Gastroesophageal sphincter (tissue), 3 donors: ENCODE measurements at regions not wholly inside any gene's neighbourhood (a gene's known extent, or its start where the extent isn't known, plus 50 kb on each side); places are given as distances from the start of the nearest gene placed in this dataset.

Experiments
- EP300 ChIP-seq: sonication (generic); formaldehyde crosslinking; IDR thresholded peaks from one replicate; pipeline ENCODE4 v1.6.1; 2017; ENCODE audit warnings: antibody characterized with exemption, mild to moderate bottlenecking
- POLR2A ChIP-seq, 2 donors: fragments of 450-650 bp; IDR thresholded peaks; one replicate each; pipeline ENCODE4 v1.6.1; 2017; ENCODE audit warnings: antibody characterized with exemption in 2 of 2, mild to moderate bottlenecking in 2 of 2, moderate library complexity in 1 of 2
- POLR2AphosphoS5 ChIP-seq: sonication (generic); formaldehyde crosslinking; IDR thresholded peaks from one replicate; pipeline ENCODE4 v1.6.1; 2017; ENCODE audit warnings: antibody characterized with exemption
- TF ChIP-seq, protein P1 (sequence below), 4 experiments: fragments of 200-600 bp in 2 of 4; fragments of 450-650 bp in 2 of 4; sonication (generic) in 1 of 4; IDR thresholded peaks; one replicate each; pipeline ENCODE4 v1.5.1; 2017 to 2019; ENCODE audit warnings: antibody characterized with exemption in 4 of 4, mild to moderate bottlenecking in 2 of 4, moderate library complexity in 2 of 4

DNA sequence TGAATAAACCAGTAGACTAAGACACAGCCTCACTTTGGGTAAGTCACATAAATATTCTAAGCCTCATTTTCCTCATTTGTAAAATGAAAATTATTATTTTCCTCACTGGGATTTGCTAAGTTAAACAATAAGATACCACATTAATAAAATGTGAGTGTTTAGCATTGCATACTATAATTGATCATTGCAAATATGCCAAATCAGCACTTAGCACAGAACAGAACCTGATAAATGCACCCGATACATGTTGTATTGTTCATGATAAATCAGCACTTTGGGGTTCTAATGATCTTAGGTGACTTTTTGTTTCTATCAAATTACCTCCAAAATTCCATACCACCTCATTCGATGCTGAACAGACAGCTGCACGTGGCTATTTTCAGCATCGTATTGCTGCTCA lies 50.2 kb upstream of the RAPGEF4 start:
- TF ChIP-seq, protein P1, sequence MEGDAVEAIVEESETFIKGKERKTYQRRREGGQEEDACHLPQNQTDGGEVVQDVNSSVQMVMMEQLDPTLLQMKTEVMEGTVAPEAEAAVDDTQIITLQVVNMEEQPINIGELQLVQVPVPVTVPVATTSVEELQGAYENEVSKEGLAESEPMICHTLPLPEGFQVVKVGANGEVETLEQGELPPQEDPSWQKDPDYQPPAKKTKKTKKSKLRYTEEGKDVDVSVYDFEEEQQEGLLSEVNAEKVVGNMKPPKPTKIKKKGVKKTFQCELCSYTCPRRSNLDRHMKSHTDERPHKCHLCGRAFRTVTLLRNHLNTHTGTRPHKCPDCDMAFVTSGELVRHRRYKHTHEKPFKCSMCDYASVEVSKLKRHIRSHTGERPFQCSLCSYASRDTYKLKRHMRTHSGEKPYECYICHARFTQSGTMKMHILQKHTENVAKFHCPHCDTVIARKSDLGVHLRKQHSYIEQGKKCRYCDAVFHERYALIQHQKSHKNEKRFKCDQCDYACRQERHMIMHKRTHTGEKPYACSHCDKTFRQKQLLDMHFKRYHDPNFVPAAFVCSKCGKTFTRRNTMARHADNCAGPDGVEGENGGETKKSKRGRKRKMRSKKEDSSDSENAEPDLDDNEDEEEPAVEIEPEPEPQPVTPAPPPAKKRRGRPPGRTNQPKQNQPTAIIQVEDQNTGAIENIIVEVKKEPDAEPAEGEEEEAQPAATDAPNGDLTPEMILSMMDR (IDR thresholded peaks at IDR 0.05) = no peak
- TF ChIP-seq POLR2AphosphoS5 (no peak), EP300 (no peak), POLR2A (IDR thresholded peaks at IDR 0.05) (no peak)
